Ovary (tissue), 7 donors: ENCODE measurements at regions not wholly inside any gene's neighbourhood (a gene's known extent, or its start where the extent isn't known, plus 50 kb on each side); places are given as distances from the start of the nearest gene placed in this dataset.

ENCODE experiments used
- DNase-seq, 5 donors: peaks; one replicate each; pipeline ENCODE4 v3.0.0-alpha.2; 2019 to 2020
- H3K27ac ChIP-seq, 2 donors: fragments of 200-600 bp; one replicate each; pipeline versions ENCODE4 v1.5.1 to v1.8.0; 2019 to 2022
- H3K27me3 ChIP-seq: fragments of 200-600 bp; one replicate; pipeline ENCODE4 v1.8.0; 2022
- H3K36me3 ChIP-seq: fragments of 200-600 bp; sonication (generic); one replicate; pipeline ENCODE4 v1.5.1; 2019
- H3K4me1 ChIP-seq: one replicate; pipeline ENCODE4 v1.8.1; 2013; ENCODE audit warnings: mild to moderate bottlenecking, moderate library complexity; ENCODE audit not compliant: insufficient read depth
- H3K4me3 ChIP-seq: fragments of 200-600 bp; sonication (generic); one replicate; pipeline ENCODE4 v1.5.1; 2017
- H3K9me3 ChIP-seq, 2 donors: fragments of 200-600 bp in 1 of 2; sonication (generic) in 1 of 2; one replicate each; pipeline versions ENCODE4 v1.5.1 to v1.8.1; 2013 to 2019; ENCODE audit warnings: mild to moderate bottlenecking in 1 of 2, moderate library complexity in 1 of 2
- EP300 ChIP-seq: sonication (generic); formaldehyde crosslinking; IDR thresholded peaks from one replicate; pipeline ENCODE4 v1.6.1; 2017; ENCODE audit warnings: antibody characterized with exemption
- POLR2A ChIP-seq: fragments of 450-650 bp; IDR thresholded peaks from one replicate; pipeline ENCODE4 v1.6.1; 2017; ENCODE audit warnings: antibody characterized with exemption, mild to moderate bottlenecking, moderate library complexity
- WGBS, 3 donors: extraction: QIAGEN DNeasy Blood & Tissue Kit in 1 of 3; methylation state at CpG; one replicate each; pipeline versions ENCODE4 v1.1.5 to v1.1.7; 2013 to 2017; 5-methylcytosine and 5-hydroxymethylcytosine counted together
- intact Hi-C, 4 donors: fragments of 100-400 bp; cut with DNase I; formaldehyde crosslinking; loops; one replicate each; pipeline versions ENCODE4 v1.11.0 to v1.15.1; 2022 to 2023
- TF ChIP-seq, protein P1 (sequence below), 3 donors: fragments of 450-650 bp in 2 of 3; fragments of 200-600 bp in 1 of 3; IDR thresholded peaks; one replicate each; pipeline versions ENCODE4 v1.5.1 to v1.8.0; 2016 to 2022; ENCODE audit warnings: antibody characterized with exemption in 3 of 3, mild to moderate bottlenecking in 1 of 3
- donor health status: DM: no; HTN: no; CAD: no; lungs with moderate emphysema.
- donor health status: DM: no; HTN: no; CAD: no.
- donor health status: Bipolar disorder and iron deficiency.
- donor health status: DM: no; HTN: no; CAD: no.
- donor health status: DM: yes; HTN: yes; CAD: no.

DNA sequence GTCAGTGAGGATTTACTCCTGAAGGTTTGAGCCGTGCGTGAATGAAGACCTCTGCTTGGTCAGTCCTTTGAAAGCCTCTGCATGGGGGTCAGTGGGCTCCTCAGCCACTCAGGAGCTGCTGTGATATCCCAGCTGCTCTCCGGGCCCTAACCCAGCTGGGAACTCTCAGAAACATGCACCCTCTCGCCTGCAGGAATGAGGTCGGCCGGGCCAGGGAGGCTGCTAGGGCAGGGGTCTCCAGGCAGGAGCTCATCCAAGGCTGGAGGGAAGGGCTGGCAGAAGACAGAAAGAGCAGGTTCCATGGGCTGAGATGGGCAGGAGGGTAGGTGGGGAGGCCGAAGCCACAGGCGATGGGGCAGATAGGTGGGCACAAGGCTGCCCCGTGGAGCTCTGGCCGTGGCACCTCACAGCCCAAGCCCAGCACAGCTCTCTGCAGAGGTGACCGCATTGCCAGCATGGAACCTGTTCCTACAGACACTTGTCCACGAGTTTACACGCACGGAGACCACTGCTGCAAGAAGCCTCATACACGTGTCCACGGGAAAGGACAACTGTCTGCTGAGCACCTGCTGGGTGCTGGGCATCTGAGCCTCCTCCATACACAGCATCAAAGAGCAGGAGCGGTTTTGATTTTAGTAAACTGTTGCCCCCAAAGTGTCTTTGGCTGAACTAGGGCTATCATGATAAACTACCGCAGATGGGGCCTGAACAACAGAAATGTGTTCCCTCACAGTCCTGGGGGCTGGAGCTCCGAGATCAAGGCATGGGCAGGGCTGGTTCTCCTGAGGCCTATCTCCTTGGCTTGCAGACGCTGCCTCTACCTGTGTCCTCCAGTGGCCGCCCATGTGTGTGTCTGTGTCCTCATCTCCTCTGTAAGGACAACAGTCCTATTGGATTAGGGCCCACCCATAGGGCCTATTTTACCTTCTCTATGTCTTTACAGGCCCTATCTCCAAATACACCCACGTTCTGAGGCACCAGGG is 85.2 kb upstream of the ADAMTS2 start:
- intact Hi-C loops, result no loop called here
- Histone ChIP-seq H3K36me3 (no peaks in the 10 kb centered on the region), H3K27me3 (no peaks in the 10 kb centered on the region), H3K27ac (no peak overlapping the region), H3K9me3 (no peaks in the 10 kb centered on the region), H3K4me3 (no peak overlapping the region), H3K4me1 (no peaks in the 10 kb centered on the region)
- WGBS, 3 donors, result 82 to 88% (median 85%) methylated on average over 22 of the region's 22 CpGs
- DNase-seq, result peak in 1 of 5 donors; percentile 18
- TF ChIP-seq EP300, result no peak
- TF ChIP-seq, protein P1, sequence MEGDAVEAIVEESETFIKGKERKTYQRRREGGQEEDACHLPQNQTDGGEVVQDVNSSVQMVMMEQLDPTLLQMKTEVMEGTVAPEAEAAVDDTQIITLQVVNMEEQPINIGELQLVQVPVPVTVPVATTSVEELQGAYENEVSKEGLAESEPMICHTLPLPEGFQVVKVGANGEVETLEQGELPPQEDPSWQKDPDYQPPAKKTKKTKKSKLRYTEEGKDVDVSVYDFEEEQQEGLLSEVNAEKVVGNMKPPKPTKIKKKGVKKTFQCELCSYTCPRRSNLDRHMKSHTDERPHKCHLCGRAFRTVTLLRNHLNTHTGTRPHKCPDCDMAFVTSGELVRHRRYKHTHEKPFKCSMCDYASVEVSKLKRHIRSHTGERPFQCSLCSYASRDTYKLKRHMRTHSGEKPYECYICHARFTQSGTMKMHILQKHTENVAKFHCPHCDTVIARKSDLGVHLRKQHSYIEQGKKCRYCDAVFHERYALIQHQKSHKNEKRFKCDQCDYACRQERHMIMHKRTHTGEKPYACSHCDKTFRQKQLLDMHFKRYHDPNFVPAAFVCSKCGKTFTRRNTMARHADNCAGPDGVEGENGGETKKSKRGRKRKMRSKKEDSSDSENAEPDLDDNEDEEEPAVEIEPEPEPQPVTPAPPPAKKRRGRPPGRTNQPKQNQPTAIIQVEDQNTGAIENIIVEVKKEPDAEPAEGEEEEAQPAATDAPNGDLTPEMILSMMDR (IDR thresholded peaks at IDR 0.05), result no peak
- TF ChIP-seq POLR2A, result no peak

DNA sequence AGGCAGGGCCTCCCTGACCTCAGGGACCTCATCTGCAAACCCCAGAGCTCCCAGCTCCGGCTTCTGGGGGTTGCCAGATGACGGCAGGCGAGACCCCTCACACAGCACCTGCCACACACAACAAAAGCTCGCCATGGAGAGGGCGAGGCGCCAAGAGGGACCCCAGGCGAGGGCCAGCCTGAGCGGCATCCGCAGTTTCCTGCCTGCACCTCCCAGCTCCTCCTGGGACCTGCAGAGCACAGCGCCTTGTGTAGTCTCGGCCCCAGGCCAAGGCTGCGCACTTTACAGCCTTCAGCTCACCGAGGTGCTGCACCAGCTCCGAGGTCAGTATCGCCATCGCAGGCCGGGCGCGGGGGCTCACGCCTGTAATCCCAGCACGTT is 82.4 kb upstream of the ADAMTS2 start:
- H3K27ac ChIP-seq, result no peak overlapping the region
- H3K27me3 ChIP-seq, result no peaks in the 10 kb centered on the region
- DNase-seq, result peak in 1 of 5 donors; percentile 29
- TF ChIP-seq, protein P1 (IDR thresholded peaks at IDR 0.05), result no peak
- TF ChIP-seq POLR2A, result no peak
- TF ChIP-seq EP300, result no peak
- intact Hi-C loops, result no loop called here
- H3K4me3 ChIP-seq, result no peak overlapping the region
- no peaks in the 10 kb centered on the region for H3K9me3 ChIP-seq
- WGBS, 3 donors, result 89 to 97% (median 89%) methylated on average over 14 to 21 of the region's 21 CpGs
- no peaks in the 10 kb centered on the region for H3K4me1 ChIP-seq
- H3K36me3 ChIP-seq, result no peaks in the 10 kb centered on the region

DNA sequence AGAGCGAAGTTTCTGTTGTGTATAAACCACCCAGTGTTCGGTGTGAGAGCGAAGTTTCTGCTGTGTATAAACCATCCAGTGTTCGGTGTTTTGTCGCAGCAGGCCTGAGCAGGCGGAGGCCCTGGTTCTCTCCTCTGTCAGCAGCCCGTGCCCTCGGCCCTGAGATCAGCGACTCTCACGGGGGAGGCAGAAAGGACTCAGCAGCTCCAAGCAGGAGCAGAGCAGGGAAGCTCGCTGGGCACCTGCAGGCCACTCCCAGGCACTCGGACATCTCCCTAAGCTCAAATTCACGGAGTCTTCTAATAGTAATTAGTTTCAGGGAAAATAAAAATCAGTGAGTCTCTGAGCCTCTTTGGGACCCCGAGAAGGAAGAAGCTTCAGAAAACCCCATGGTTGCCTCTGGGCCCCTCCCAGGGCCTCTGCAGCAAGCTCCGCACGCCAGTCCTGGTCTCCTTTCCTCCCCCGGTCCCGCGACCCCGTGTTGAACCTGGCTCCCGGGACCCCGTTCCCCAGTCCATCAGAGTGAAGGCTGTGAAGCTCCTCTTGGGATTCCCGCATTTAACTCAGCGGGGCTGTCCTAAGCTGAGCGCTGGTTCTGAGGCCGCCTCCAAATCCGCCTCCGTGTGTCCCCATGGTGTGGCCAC is 81.9 kb upstream of the ADAMTS2 start:
- intact Hi-C loops, result no loop called here
- 65 to 71% (median 67%) methylated on average over 27 to 28 of the region's 28 CpGs for WGBS, 3 donors
- H3K27me3 ChIP-seq, result no peaks in the 10 kb centered on the region
- H3K9me3 ChIP-seq, result no peaks in the 10 kb centered on the region
- no peak overlapping the region for H3K27ac ChIP-seq
- TF ChIP-seq EP300 (no peak), POLR2A (no peak)
- TF ChIP-seq, protein P1 (IDR thresholded peaks at IDR 0.05), result no peak
- H3K36me3 ChIP-seq, result no peaks in the 10 kb centered on the region
- DNase-seq, result peak in 1 of 5 donors; percentile 15
- H3K4me1 ChIP-seq, result no peaks in the 10 kb centered on the region
- no peak overlapping the region for H3K4me3 ChIP-seq

DNA sequence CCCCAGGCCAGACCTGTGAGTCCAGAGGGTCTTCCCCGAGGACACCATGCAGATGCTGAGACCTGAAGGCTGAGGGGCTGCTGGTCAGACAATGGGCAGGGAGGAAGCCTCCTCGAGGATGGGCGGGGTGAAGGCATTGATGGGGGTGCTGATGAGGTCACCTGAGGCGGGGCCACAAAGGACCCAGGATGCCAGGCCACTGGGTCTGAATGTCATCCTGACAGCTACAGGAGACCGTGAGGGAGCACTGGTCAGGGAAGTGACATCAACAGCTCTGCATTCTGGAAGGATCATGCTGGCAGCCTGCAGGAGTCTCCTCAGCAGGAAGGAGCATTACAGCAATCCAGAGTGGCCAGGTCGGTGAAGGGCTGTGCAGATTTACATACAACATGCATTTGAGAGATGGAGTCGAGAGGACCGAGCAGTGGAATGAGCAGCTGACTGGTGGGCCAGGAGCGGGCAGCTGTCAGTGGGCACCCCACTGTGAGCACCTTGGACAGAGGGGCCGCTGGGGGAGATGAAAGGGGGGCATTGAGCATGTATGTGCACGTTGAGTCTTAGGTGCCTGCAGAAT is 77.7 kb upstream of the ADAMTS2 start:
- H3K27me3 ChIP-seq, result no peaks in the 10 kb centered on the region
- TF ChIP-seq EP300 (no peak), POLR2A (no peak)
- TF ChIP-seq, protein P1 (IDR thresholded peaks at IDR 0.05), result no peak
- no peak overlapping the region for H3K4me3 ChIP-seq
- 64 to 80% (median 74%) methylated on average over 11 of the region's 11 CpGs for WGBS, 3 donors
- intact Hi-C loops, result no loop called here
- DNase-seq, result no peak
- H3K9me3 ChIP-seq, result no peaks in the 10 kb centered on the region
- no peaks in the 10 kb centered on the region for H3K36me3 ChIP-seq
- H3K4me1 ChIP-seq, result no peaks in the 10 kb centered on the region
- H3K27ac ChIP-seq, result no peak overlapping the region
